HG03460 (cell line): ENCODE measurements at regions not wholly inside any gene's neighbourhood (a gene's known extent, or its start where the extent isn't known, plus 50 kb on each side); places are given as distances from the start of the nearest gene placed in this dataset.
A peak's percentile ranks its signal among the peaks of the same experiment; 100 is the strongest.

Source experiments
- ATAC-seq: cut with Tn5 transposase; IDR thresholded peaks from one replicate; pipeline ENCODE4 v1.9.1; 2021; ENCODE audit not compliant: unreplicated experiment

DNA sequence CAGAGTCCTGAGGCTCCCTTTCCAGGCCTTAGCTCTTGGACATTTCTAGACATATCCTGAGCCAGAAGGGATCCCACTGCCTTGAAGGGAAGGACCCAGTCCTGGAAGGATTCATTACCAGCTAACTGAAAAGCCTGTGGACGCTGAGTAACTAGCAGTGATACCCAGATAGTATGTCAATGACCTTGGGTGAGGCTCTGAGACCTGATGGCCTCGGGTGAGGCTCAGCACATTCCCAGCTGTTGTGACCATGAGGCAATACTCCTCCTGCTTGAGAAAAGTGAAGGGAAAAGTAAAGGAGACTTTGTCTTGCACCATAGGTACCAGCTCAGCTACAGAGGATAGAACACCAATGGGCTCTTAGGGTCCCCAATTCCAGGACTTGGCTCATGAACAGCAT, 268.1 kb downstream of the DKK2 start:
- ATAC-seq = no peak

DNA sequence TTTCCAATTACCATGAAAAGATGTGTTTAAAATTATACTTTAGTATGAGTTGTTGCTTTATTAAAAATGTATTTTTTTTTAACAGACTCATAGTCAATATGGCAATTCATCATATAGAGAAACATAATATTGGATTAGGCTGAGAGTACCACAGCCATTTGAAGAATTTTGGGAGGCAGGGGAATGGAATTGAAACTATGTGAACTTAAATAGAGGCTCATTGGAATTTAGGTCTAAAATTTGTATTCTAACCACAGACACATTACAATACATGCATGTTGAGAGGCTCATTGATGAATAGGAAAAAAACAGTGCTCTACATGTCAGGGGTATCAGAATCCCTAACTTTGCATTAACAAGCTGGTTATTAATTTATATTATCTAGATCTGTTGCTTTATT, 269.6 kb downstream of the DKK2 start:
- no peak for ATAC-seq

DNA sequence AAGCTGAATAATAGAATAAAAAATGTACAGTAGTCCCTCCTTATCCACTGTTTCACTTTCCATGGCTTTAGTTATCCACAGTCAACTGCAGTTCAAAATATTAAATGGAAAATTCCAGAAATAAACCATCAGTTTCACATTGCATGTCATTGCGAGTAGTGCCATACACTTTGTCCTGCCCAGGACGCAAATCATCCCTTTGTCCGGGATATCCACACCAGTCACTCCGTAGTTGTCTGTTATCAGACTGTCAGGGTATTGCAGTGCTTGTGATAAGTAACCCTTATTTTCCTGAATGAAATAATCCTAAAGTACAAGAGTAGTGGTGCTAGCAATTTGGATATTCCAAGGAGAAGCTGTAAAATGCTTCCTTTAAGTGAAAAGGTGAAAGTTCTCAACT, 271.3 kb downstream of the DKK2 start:
- ATAC-seq = no peak

DNA sequence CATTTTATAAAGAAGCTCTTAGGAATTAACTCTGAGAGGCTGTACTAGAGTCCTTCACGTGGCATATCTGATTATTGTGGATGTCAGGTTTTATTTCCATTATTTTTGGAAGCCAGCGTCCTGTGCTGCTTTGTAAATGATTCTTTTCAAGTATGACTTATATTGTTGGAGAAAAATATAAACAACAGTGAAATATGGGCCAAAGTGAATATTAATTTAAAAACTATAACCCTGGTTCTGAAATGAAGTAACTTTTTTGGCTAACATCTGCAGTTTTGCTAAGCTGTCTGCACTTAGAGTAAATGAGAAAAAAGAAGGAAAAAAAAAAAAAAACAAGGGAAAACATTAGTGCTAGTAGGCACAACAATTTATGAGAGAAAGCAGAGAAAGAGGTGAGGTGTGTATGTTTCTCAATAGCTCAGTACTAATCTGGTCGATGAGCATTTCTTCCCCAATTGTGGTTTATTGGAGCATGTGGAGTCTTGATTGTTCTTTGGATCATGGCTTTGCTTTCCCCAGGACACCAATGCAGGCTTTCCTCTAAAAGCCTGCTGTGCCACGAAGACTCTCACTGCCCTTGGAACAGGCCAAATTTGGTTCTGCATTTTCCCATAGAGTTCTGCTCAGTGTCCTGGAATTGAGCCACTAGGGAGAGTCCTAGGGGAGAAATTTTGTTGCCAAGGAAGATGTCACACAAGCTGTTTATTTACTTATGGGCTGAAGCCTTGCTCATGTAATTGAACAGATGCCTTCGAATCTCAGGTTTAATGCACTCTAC, 273.3 kb downstream of the DKK2 start:
- no peak for ATAC-seq

- no peak for ATAC-seq
Observed at GRCh38 chr4:106753426-106753825, 282.7 kb downstream of the DKK2 start.

- no peak for ATAC-seq
Observed at GRCh38 chr4:106746451-106746850, 289.7 kb downstream of the DKK2 start.

DNA sequence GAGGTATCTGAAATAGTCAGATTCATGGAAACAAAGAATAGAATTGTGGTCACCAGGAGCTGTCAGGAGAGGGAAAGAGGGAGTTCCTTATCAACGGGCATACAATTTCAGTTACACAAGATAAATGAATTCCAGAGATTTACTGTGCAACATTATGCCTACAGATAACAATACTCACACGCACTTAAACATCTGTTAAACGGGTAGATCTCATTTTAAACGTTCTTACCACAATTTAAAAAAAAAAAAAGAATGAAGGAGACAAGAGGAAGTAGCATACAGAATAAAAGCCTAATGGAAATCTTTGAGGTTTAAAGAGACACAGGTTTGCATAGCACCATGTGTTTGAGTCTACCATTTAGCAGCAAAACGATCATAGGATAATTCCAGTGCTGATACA, 298.0 kb downstream of the DKK2 start:
- ATAC-seq = no peak

DNA sequence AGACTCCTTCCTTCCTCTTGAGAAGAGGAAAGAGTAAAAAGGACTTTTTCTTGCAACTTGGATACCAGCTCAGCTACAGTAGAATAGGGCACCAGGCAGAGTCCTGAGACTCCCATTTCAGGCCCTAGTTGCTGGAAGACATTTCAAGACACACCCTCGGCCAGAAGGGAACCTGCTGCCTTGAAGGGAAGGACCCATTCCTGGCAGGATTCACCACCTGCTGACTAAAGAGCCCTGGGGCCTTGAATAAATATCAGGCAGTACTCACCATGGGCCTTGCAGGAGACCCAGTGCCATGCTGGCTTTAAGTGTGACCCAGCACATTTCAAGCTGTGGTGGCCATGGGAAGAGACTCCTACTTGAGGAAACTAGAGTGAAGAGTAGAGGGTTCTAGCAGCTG, 317.6 kb downstream of the DKK2 start:
- ATAC-seq = no peak

DNA sequence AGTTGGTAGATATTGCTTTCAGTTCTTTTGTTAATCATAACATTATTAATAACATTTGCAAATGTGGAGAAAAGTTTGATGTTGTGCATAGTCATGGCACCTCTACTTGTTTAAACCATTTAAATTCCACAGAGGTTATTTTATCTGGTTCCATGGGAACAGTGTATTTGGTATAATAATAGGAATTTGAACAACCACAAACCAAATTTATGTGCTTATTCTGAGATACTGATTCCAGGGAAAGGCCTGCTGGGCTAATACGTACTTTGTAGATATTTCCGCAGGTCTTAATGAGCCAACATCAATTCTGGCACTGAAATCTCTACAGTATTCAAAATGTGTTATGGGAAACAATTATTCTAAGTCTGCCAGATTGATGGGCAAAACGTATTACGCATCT, 319.0 kb downstream of the DKK2 start:
- ATAC-seq = no peak

DNA sequence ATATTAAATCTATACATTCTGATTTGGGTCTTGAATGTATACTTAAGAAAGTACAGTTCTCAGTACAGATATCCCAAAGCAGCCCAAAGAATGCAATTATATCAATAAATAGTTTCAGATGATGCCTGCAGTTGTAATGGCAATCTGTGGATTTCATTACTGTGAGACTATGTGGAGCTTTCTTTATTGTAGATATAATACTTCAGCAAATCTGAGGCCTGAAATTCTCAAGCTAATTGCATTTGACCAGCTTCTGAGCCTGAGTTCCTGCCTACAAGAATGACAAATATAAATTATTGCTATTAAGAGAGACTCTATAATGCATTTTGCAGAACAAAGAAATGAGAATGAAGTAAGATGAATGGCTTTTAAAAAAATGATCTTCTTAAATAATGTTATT, 320.3 kb downstream of the DKK2 start:
- no peak for ATAC-seq

DNA sequence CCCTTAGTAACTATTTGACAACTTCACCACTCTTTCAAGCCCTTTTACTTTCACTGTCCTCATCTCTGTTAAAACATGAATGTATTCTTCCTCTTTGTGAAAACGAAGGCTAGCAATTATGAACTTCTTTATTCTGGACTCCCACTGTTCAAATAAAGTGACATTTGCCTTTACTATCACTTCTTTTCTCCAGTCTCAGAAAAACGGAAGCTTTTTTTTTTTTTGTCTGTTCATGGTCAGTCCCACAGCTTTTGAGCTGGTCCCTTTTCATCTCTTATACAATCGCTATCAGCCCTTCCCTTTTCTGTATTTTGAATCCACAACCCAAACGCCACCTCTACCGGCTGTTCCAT, 327.7 kb downstream of the DKK2 start:
- ATAC-seq = peak; percentile 7

- peak; percentile 86 for ATAC-seq
Observed at GRCh38 chr4:106707776-106708463, 328.2 kb downstream of the DKK2 start.

DNA sequence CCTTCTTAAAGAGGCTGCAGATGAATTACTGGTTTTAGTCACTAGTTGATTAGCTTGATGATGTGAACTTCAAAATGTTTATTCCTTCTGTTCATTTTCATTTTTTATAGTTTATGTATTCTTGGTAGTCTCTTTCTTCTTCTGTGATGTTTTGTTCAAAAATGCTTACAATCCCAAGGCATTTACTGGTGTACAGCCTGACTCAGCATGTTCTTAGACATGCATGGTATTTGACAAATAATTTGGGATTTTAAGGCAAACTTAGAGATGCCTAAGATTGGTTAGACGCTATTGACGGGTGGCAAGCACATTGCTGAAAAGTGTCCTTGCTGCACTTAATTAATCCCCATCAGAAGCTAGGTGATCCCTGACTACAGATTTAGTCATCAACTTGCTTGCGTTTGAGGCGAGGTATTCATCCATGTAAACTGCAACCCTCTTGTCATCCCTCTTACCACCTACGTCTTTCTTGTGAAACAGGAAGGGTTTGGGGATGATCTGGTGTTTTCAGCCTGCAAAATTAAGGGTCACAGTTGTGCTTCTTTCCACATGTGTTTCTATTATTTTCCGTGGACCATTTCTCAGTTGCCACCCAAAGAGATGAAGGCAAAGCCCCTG, 331.8 kb downstream of the DKK2 start:
- ATAC-seq = no peak

- no peak for ATAC-seq
Observed at GRCh38 chr4:106700321-106700720, 331.7 kb upstream of the GIMD1 start.

GRCh38 chr4:106698621-106699195, 330.1 kb upstream of the GIMD1 start:
- no peak for ATAC-seq

DNA sequence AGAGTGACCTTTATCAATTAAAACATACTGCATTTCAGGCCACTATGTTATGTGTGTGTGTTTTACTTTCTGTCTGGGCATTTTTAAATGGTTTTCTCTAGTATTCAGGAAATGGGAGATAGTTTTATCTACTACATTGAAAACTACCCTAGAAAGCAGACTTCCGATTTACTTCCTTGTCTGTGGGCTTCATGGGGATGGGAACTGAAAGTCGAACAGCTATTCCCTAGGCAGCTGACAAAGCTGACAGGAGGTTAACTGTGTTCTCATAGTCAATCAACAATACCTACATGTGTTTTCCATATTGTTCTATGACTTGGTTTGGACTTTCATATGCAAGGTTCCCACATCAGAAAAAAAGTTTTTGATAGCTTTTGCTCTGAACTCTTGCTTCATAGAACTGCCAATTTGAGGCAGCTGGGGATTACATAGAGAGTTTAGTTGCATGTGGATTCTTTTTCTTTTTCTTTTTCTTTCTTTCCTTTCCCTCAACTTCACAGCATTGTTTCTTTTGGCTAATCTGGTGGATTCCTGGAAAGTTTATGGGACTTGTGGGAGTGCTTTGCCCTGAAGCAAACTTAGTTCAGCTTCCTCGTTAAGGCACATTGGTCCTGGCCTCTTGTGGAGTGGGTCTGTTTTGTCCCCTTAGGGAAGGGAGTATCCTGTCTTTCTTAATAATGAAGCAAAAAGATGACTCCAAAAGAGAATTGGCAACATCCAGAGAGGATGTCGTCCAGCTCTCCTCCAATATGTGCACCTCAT, 327.1 kb upstream of the GIMD1 start:
- no peak for ATAC-seq

- ATAC-seq = no peak
Observed at GRCh38 chr4:106694232-106694631, 325.7 kb upstream of the GIMD1 start.

DNA sequence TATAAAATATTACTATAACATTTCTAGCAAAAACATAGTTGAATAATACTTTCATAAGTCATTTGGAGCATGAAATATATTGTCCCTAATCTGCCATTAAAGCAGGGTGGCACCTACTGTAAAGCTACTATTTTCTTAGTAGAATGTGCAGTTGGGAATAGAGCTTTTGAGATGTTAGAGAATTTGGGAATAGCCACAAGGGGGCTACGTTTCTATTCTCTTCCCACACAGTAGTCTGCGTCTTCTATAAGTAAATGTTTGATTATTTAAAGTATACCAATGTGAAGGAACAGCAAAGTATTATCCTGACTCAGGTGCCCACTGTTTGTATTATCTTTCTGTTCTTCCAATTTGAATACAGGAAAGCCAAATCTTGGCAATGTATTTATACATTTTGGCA, 323.2 kb upstream of the GIMD1 start:
- ATAC-seq = no peak

DNA sequence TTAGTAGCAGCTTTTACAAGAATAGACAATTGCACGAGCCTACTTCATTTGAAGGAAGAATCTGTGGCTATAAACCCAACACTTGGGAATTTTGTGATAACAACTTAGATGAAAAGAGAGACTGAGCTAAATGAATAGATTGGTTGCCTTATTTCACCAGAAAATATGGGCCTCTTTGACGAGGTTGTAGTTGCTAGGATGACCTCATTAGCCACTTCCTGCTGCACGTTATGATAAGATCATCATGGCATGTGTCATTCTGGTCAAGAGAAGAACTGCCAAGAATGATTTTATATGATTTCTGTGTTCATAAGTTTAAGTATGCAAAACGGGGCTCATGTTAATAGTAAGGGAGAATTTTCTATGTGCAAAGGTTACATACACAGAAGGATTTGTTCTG, 321.9 kb upstream of the GIMD1 start:
- ATAC-seq = no peak

DNA sequence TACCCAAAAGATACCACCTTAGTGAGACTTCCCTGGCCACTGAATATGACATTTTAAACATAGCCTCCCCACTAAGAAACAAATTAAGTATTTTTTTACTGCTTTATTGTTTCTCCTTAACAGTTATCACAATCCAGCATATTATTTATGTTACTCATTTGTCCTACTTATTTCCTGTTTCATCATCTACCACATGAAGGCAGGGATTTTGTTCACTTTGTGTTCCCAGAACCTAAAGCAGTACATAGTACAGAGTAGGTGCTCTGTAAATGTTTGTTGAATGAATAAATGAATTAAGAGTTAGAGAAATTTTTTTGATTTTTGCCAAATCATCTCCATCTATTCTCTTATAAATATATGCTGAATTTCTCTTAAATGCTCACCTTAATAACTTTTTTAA, 318.4 kb upstream of the GIMD1 start:
- ATAC-seq = no peak

- ATAC-seq = no peak
Observed at GRCh38 chr4:106681381-106681921, 312.9 kb upstream of the GIMD1 start.
